OCI-LY7 (cell line): ENCODE measurements at regions not wholly inside any gene's neighbourhood (a gene's known extent, or its start where the extent isn't known, plus 50 kb on each side); places are given as distances from the start of the nearest gene placed in this dataset.

Experiments
- EZH2phosphoT487 ChIP-seq: fragments of 200-600 bp; sonication (generic); IDR thresholded peaks from 2 replicates; pipeline ENCODE4 v1.6.1; 2018; ENCODE audit warnings: low read depth, borderline replicate concordance, mild to moderate bottlenecking, mixed run types, antibody characterized with exemption, low read length, moderate library complexity, mixed read lengths
- TF ChIP-seq, protein P1 (sequence below): fragments of 200-600 bp; sonication (generic); conservative IDR thresholded peaks from 2 replicates; pipeline ENCODE4 v1.5.1; 2014; ENCODE audit warnings: mild to moderate bottlenecking, antibody characterized with exemption, low read length, moderate library complexity, mixed read lengths

DNA sequence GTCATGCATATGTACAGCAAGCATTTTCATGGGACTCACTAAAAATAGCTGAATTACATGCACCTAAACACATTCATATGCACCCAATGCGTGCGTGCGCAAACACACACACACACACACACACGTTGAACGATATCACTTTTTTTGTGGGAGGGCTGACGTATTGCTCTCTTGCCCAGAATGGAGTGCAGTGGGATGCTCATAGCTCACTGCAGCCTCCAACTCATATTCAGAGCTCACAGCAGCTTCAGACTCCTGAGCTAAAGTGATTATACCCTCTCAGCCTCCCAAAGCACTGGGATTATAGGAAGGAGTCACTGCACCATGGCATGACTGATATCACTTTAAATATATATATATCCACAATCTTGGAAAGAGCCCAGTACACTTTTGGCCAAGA lies 620.4 kb upstream of the MANEA start:
- TF ChIP-seq, protein P1, sequence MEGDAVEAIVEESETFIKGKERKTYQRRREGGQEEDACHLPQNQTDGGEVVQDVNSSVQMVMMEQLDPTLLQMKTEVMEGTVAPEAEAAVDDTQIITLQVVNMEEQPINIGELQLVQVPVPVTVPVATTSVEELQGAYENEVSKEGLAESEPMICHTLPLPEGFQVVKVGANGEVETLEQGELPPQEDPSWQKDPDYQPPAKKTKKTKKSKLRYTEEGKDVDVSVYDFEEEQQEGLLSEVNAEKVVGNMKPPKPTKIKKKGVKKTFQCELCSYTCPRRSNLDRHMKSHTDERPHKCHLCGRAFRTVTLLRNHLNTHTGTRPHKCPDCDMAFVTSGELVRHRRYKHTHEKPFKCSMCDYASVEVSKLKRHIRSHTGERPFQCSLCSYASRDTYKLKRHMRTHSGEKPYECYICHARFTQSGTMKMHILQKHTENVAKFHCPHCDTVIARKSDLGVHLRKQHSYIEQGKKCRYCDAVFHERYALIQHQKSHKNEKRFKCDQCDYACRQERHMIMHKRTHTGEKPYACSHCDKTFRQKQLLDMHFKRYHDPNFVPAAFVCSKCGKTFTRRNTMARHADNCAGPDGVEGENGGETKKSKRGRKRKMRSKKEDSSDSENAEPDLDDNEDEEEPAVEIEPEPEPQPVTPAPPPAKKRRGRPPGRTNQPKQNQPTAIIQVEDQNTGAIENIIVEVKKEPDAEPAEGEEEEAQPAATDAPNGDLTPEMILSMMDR = no peak
- TF ChIP-seq EZH2phosphoT487 = no peak
